ENCODE measurements at regions not wholly inside any gene's neighbourhood (a gene's known extent, or its start where the extent isn't known, plus 50 kb on each side); places are given as distances from the start of the nearest gene placed in this dataset.
A peak's percentile ranks its signal among the peaks of the same experiment; 100 is the strongest.

- DNase-seq = no peak
- peaks cover 9% of the 10 kb centered on the region for H3K4me1 Mint-ChIP-seq
- H3K4me3 Mint-ChIP-seq = no peak overlapping the region
- no peaks in the 10 kb centered on the region for H3K27me3 Mint-ChIP-seq (ENCODE audit: low read depth, poor library complexity)
- no peaks in the 10 kb centered on the region for H3K9me3 Mint-ChIP-seq
- H3K27ac Mint-ChIP-seq = no peak overlapping the region
- TF ChIP-seq CTCF (IDR thresholded peaks at IDR 0.05) = no peak
- H3K36me3 Mint-ChIP-seq (ENCODE audit: low read depth) = no peaks in the 10 kb centered on the region
Observed at GRCh38 chr4:156660465-156660864, 311.1 kb downstream of the PDGFC start.

GRCh38 chr4:156659983-156660382 is 311.6 kb downstream of the PDGFC start:
- H3K36me3 Mint-ChIP-seq (ENCODE audit: low read depth) = no peaks in the 10 kb centered on the region
- H3K4me1 Mint-ChIP-seq = peaks cover 6% of the 10 kb centered on the region
- H3K4me3 Mint-ChIP-seq = no peak overlapping the region
- H3K27ac Mint-ChIP-seq = no peak overlapping the region
- TF ChIP-seq CTCF (IDR thresholded peaks at IDR 0.05) = no peak
- H3K27me3 Mint-ChIP-seq (ENCODE audit: low read depth, poor library complexity) = no peaks in the 10 kb centered on the region
- no peaks in the 10 kb centered on the region for H3K9me3 Mint-ChIP-seq
- no peak for DNase-seq

- Mint-ChIP-seq H3K9me3 (no peaks in the 10 kb centered on the region), H3K4me1 (peaks cover 6% of the 10 kb centered on the region), H3K4me3 (no peak overlapping the region), H3K27me3 (ENCODE audit: low read depth, poor library complexity) (no peaks in the 10 kb centered on the region), H3K36me3 (ENCODE audit: low read depth) (no peaks in the 10 kb centered on the region), H3K27ac (no peak overlapping the region)
- DNase-seq = no peak
- no peak for TF ChIP-seq CTCF (IDR thresholded peaks at IDR 0.05)
Observed at GRCh38 chr4:156659570-156659969, 312.0 kb downstream of the PDGFC start.

GRCh38 chr4:156656896-156657295 is 314.7 kb downstream of the PDGFC start:
- Mint-ChIP-seq H3K4me1 (no peaks in the 10 kb centered on the region), H3K27ac (no peak overlapping the region), H3K9me3 (peaks cover 4% of the 10 kb centered on the region), H3K36me3 (ENCODE audit: low read depth) (no peaks in the 10 kb centered on the region), H3K27me3 (ENCODE audit: low read depth, poor library complexity) (no peaks in the 10 kb centered on the region), H3K4me3 (no peak overlapping the region)
- no peak for DNase-seq
- TF ChIP-seq CTCF (IDR thresholded peaks at IDR 0.05) = no peak

GRCh38 chr4:156654410-156654809 is 317.2 kb downstream of the PDGFC start:
- Mint-ChIP-seq H3K4me3 (no peak overlapping the region), H3K27ac (peak overlapping the region; percentile 48), H3K27me3 (ENCODE audit: low read depth, poor library complexity) (no peaks in the 10 kb centered on the region), H3K36me3 (ENCODE audit: low read depth) (peaks cover 8% of the 10 kb centered on the region), H3K9me3 (peaks cover 23% of the 10 kb centered on the region), H3K4me1 (no peaks in the 10 kb centered on the region)
- no peak for DNase-seq
- no peak for TF ChIP-seq CTCF (IDR thresholded peaks at IDR 0.05)

GRCh38 chr4:156643826-156644225 is 327.8 kb downstream of the PDGFC start:
- Mint-ChIP-seq H3K27me3 (ENCODE audit: low read depth, poor library complexity) (no peaks in the 10 kb centered on the region), H3K4me3 (no peak overlapping the region)
- no peak for TF ChIP-seq CTCF (IDR thresholded peaks at IDR 0.05)

More at GRCh38 chr4:156643826-156644225, 327.8 kb downstream of the PDGFC start:
- no peak overlapping the region for H3K27ac Mint-ChIP-seq
- peaks cover 8% of the 10 kb centered on the region for H3K4me1 Mint-ChIP-seq
- DNase-seq = no peak
- no peaks in the 10 kb centered on the region for H3K36me3 Mint-ChIP-seq (ENCODE audit: low read depth)
- H3K9me3 Mint-ChIP-seq = peaks cover 6% of the 10 kb centered on the region
